ENCODE measurements at regions not wholly inside any gene's neighbourhood (a gene's known extent, or its start where the extent isn't known, plus 50 kb on each side); places are given as distances from the start of the nearest gene placed in this dataset.

GRCh38 chr10:118835682-118836326, 81.0 kb upstream of the CACUL1 start:
- no peaks in the 10 kb centered on the region for H3K79me1 ChIP-seq (ENCODE audit: low read depth, low read length)
- no peaks in the 10 kb centered on the region for H3K36me3 ChIP-seq (ENCODE audit: control insufficient read depth in 2 of 4, insufficient read depth in 4 of 4, low read length in 3 of 4)
- DNase-seq (ENCODE audit: low read depth in 1 of 2, low spot score in 2 of 2), result no peak
- CTCF ChIA-PET (ENCODE audit: partially characterized antibody), result interaction anchor here (0.8 to 1.4 kb wide), 4 partner anchors 14 to 269 kb away, joined by 3 to 8 read pairs (median 4); no protein-coding TSS in a partner anchor
- no peak overlapping the region for H3K27ac ChIP-seq (ENCODE audit: low read depth, low read length)
- no peaks in the 10 kb centered on the region for H3K4me1 ChIP-seq (replicated peaks in 1 of 4; ENCODE audit: control insufficient read depth in 3 of 4, insufficient read depth in 4 of 4, low read length in 3 of 4)
- H3K23ac ChIP-seq (ENCODE audit: insufficient read length), result no peak overlapping the region
- no peak overlapping the region for H2BK5ac ChIP-seq (ENCODE audit: low read depth, low read length)
- POLR2A ChIA-PET (ENCODE audit: partially characterized antibody), result no interaction called here
- no peak overlapping the region for H2BK20ac ChIP-seq (ENCODE audit: low read length)
- no peaks in the 10 kb centered on the region for H3K23me2 ChIP-seq (ENCODE audit: low read depth, low read length)
- H3K18ac ChIP-seq (ENCODE audit: extremely low read depth, low read length), result no peak overlapping the region
- H2BK120ac ChIP-seq (replicated peaks; ENCODE audit: low read depth, low read length), result no peak overlapping the region
- H3K4me3 ChIP-seq (ENCODE audit: extremely low read depth in 1 of 4, insufficient read depth in 2 of 4, low read depth in 3 of 4, low read length in 4 of 4), result no peak overlapping the region
- H3K14ac ChIP-seq (ENCODE audit: insufficient read length), result no peak overlapping the region
- no peak overlapping the region for H3K4ac ChIP-seq (replicated peaks; ENCODE audit: insufficient read length, low read depth, low read length)
- H4K8ac ChIP-seq (ENCODE audit: extremely low read depth, insufficient read depth, low read length), result no peak overlapping the region; the same call in 1 of the 2 replicates
- no peaks in the 10 kb centered on the region for H3K79me2 ChIP-seq (ENCODE audit: control insufficient read depth in 1 of 2, insufficient read depth in 2 of 2, low read length in 2 of 2)
- H2AK5ac ChIP-seq (ENCODE audit: low read depth, low read length), result no peak overlapping the region
- no peaks in the 10 kb centered on the region for H3K9me3 ChIP-seq (ENCODE audit: insufficient read depth in 2 of 2, low read depth in 1 of 2, low read length in 1 of 2)
- H4K5ac ChIP-seq (ENCODE audit: insufficient read length, low read depth, low read length), result no peak overlapping the region
- 88% methylated on average over 3 of the region's 3 CpGs; no CpG with 5 or more reads in 1 of the 2 experiments for WGBS, 2 experiments (ENCODE audit: extremely low coverage in 1 of 2, insufficient coverage in 1 of 2, insufficient read length in 1 of 2, insufficient replicate concordance in 2 of 2, low coverage in 1 of 2, low lambda C conversion rate in 2 of 2, missing lambda C conversion rate in 1 of 2)
- no peak overlapping the region for H3K4me2 ChIP-seq (ENCODE audit: insufficient read depth in 1 of 2, low read depth in 2 of 2, low read length in 2 of 2)
- no peak for FAIRE-seq
- no peak overlapping the region for H2AFZ ChIP-seq (ENCODE audit: low read length)
- no peak overlapping the region for H3K56ac ChIP-seq (replicated peaks; ENCODE audit: insufficient read length, low read depth, low read length)
- no peak overlapping the region for H2BK12ac ChIP-seq (ENCODE audit: low read depth, low read length)
- no peaks in the 10 kb centered on the region; a peak in 1 of 7 replicates for H3K27me3 ChIP-seq (replicated peaks in 1 of 4; ENCODE audit: control insufficient read depth in 3 of 4, extremely low read depth in 1 of 4, insufficient read depth in 3 of 4, low read length in 3 of 4)
- H2BK15ac ChIP-seq (ENCODE audit: low read length), result no peak overlapping the region
- H3K9ac ChIP-seq (replicated peaks in 1 of 4; ENCODE audit: extremely low read depth in 1 of 4, low read depth in 3 of 4, low read length in 3 of 4), result no peak overlapping the region
- H4K91ac ChIP-seq (replicated peaks; ENCODE audit: insufficient read length, low read length), result no peak overlapping the region
- H4K20me1 ChIP-seq (replicated peaks in 1 of 2; ENCODE audit: control insufficient read depth in 1 of 2, insufficient read depth in 2 of 2, low read length in 2 of 2), result no peaks in the 10 kb centered on the region
- TF ChIP-seq EGR1 (IDR thresholded peaks at IDR 0.05; ENCODE audit: borderline replicate concordance, low read depth, low read length) (no peak), JUN (IDR thresholded peaks at IDR 0.05; ENCODE audit: low read depth, low read length) (no peak), CBX8 (IDR thresholded peaks at IDR 0.05; ENCODE audit: borderline replicate concordance, low read depth, low read length) (no peak), KDM4A (IDR thresholded peaks at IDR 0.05; ENCODE audit: low read depth, low read length, severe bottlenecking) (no peak), TAF7 (optimal IDR thresholded peaks at IDR 0.05; ENCODE audit: borderline replicate concordance, low read depth, low read length) (no peak), HDAC6 (IDR thresholded peaks at IDR 0.05; ENCODE audit: low read depth, low read length) (no peak), RXRA (IDR thresholded peaks at IDR 0.05; ENCODE audit: insufficient read depth, low read depth, low read length) (no peak), RFX5 (IDR thresholded peaks at IDR 0.05; ENCODE audit: borderline replicate concordance, low read depth, low read length) (no peak), NRF1 (IDR thresholded peaks at IDR 0.05; ENCODE audit: low read depth, low read length) (no peak), RNF2 (IDR thresholded peaks at IDR 0.05; ENCODE audit: borderline replicate concordance, low read depth, low read length, missing control alignments, poor library complexity, severe bottlenecking) (no peak), NANOG (IDR thresholded peaks at IDR 0.05; ENCODE audit: insufficient read depth, low read depth, low read length, poor library complexity, severe bottlenecking) (no peak)

Measured in H1 (cell line).